MG63 (cell line): ENCODE measurements at regions not wholly inside any gene's neighbourhood (a gene's known extent, or its start where the extent isn't known, plus 50 kb on each side); places are given as distances from the start of the nearest gene placed in this dataset.

Experiments used
- DNase-seq: peaks from one replicate; pipeline ENCODE4 v3.0.0-alpha.2; 2020
- H3K27me3 ChIP-seq: fragments of 250-450 bp; sonication (Bioruptor Pico); 2 replicates; pipeline ENCODE4 v1.5.1; 2020; ENCODE audit warnings: mild to moderate bottlenecking, moderate library complexity
- H3K36me3 ChIP-seq: fragments of 250-450 bp; sonication (Bioruptor Pico); 2 replicates; pipeline ENCODE4 v1.5.1; 2020; ENCODE audit warnings: mild to moderate bottlenecking, moderate library complexity
- H3K4me3 ChIP-seq: fragments of 250-450 bp; sonication (Bioruptor Pico); 2 replicates; pipeline ENCODE4 v1.5.1; 2020; ENCODE audit warnings: mild to moderate bottlenecking, moderate library complexity
- H3K9me3 ChIP-seq: fragments of 250-450 bp; sonication (Bioruptor Pico); 2 replicates; pipeline ENCODE4 v1.5.1; 2020; ENCODE audit warnings: mild to moderate bottlenecking, moderate library complexity

GRCh38 chr10:86603256-86603655, 51.1 kb upstream of the OPN4 start:
- Histone ChIP-seq H3K27me3 (no peaks in the 10 kb centered on the region), H3K9me3 (peaks cover 7% of the 10 kb centered on the region)
- DNase-seq: no peak

More at GRCh38 chr10:86603256-86603655, 51.1 kb upstream of the OPN4 start:
- no peak overlapping the region for H3K4me3 ChIP-seq
- H3K36me3 ChIP-seq: no peaks in the 10 kb centered on the region
